ENCODE measurements at regions not wholly inside any gene's neighbourhood (a gene's known extent, or its start where the extent isn't known, plus 50 kb on each side); places are given as distances from the start of the nearest gene placed in this dataset.

- 36% methylated on average over 3 of the region's 3 CpGs for WGBS
- Histone ChIP-seq H3K4me3 (ENCODE audit: low read depth in 1 of 3, low read length in 3 of 3) (no peak overlapping the region), H3K9me3 (ENCODE audit: control insufficient read depth in 4 of 4, low read length in 3 of 4) (no peaks in the 10 kb centered on the region), H3K36me3 (ENCODE audit: control insufficient read depth in 4 of 4, insufficient read depth in 3 of 4, low read depth in 1 of 4, low read length in 3 of 4) (no peaks in the 10 kb centered on the region), H3K9ac (ENCODE audit: low read depth in 1 of 2, low read length in 2 of 2) (no peak overlapping the region), H3K4me1 (ENCODE audit: control insufficient read depth in 4 of 4, insufficient read depth in 4 of 4, low read length in 3 of 4) (peaks cover 0 to 2% (median 0%) of the 10 kb centered on the region in 4 donors), H3K27ac (ENCODE audit: low read depth in 1 of 2, low read length in 2 of 2) (no peak overlapping the region), H3K27me3 (ENCODE audit: control insufficient read depth in 4 of 4, insufficient read depth in 4 of 4, low read length in 3 of 4) (no peaks in the 10 kb centered on the region)
- DNase-seq (ENCODE audit: low spot score): no peak
- TF ChIP-seq CTCF (IDR thresholded peaks at IDR 0.05; ENCODE audit: low read depth, low read length, missing input control) (no peak), HNF4G (IDR thresholded peaks at IDR 0.05) (no peak), SP1 (IDR thresholded peaks at IDR 0.05) (no peak), YY1 (IDR thresholded peaks at IDR 0.05) (no peak), ATF3 (IDR thresholded peaks at IDR 0.05) (no peak), JUND (IDR thresholded peaks at IDR 0.05) (no peak), GABPA (IDR thresholded peaks at IDR 0.05 in 1 of 2, conservative IDR thresholded peaks at IDR 0.05 in 1 of 2) (no peak), REST (IDR thresholded peaks at IDR 0.05) (no peak), TAF1 (conservative IDR thresholded peaks at IDR 0.05) (no peak), FOXA2 (IDR thresholded peaks at IDR 0.05) (no peak), ZBTB33 (IDR thresholded peaks at IDR 0.05) (no peak)
These were observed 816.3 kb upstream of the HS3ST1 start for GRCh38 chr4:12244973-12245372.

GRCh38 chr4:12242354-12242753 lies 813.7 kb upstream of the HS3ST1 start:
- DNase-seq (ENCODE audit: low spot score): no peak
- peaks cover 0 to 2% (median 0%) of the 10 kb centered on the region in 4 donors for H3K4me1 ChIP-seq (ENCODE audit: control insufficient read depth in 4 of 4, insufficient read depth in 4 of 4, low read length in 3 of 4)
- H3K9ac ChIP-seq (ENCODE audit: low read depth in 1 of 2, low read length in 2 of 2): no peak overlapping the region
- H3K27ac ChIP-seq (ENCODE audit: low read depth in 1 of 2, low read length in 2 of 2): no peak overlapping the region
- H3K4me3 ChIP-seq (ENCODE audit: low read depth in 1 of 3, low read length in 3 of 3): no peak overlapping the region
- H3K27me3 ChIP-seq (ENCODE audit: control insufficient read depth in 4 of 4, insufficient read depth in 4 of 4, low read length in 3 of 4): no peaks in the 10 kb centered on the region
- no peaks in the 10 kb centered on the region for H3K9me3 ChIP-seq (ENCODE audit: control insufficient read depth in 4 of 4, low read length in 3 of 4)
- WGBS: 30% methylated on average over 2 of the region's 2 CpGs
- TF ChIP-seq HNF4A (conservative IDR thresholded peaks at IDR 0.05) (no peak), GABPA (IDR thresholded peaks at IDR 0.05 in 1 of 2, conservative IDR thresholded peaks at IDR 0.05 in 1 of 2) (no peak), RAD21 (IDR thresholded peaks at IDR 0.05) (no peak), REST (IDR thresholded peaks at IDR 0.05) (no peak), EGR1 (IDR thresholded peaks at IDR 0.05; ENCODE audit: low read depth in 2 of 2) (no peak), JUND (IDR thresholded peaks at IDR 0.05) (no peak), HNF4G (IDR thresholded peaks at IDR 0.05) (no peak), SP1 (IDR thresholded peaks at IDR 0.05) (no peak), RXRA (IDR thresholded peaks at IDR 0.05) (no peak), YY1 (IDR thresholded peaks at IDR 0.05) (no peak), TAF1 (conservative IDR thresholded peaks at IDR 0.05) (no peak), ATF3 (IDR thresholded peaks at IDR 0.05) (no peak), FOXA1 (IDR thresholded peaks at IDR 0.05) (no peak), CTCF (IDR thresholded peaks at IDR 0.05; ENCODE audit: low read depth, low read length, missing input control) (no peak), MAX (IDR thresholded peaks at IDR 0.05) (no peak), FOXA2 (IDR thresholded peaks at IDR 0.05) (no peak)
- no peaks in the 10 kb centered on the region for H3K36me3 ChIP-seq (ENCODE audit: control insufficient read depth in 4 of 4, insufficient read depth in 3 of 4, low read depth in 1 of 4, low read length in 3 of 4)
